AG08395 (cell line): ENCODE measurements at regions not wholly inside any gene's neighbourhood (a gene's known extent, or its start where the extent isn't known, plus 50 kb on each side); places are given as distances from the start of the nearest gene placed in this dataset.

Source experiments
- DNase-seq: peaks from one replicate; pipeline ENCODE4 v3.0.0; 2012; ENCODE audit warnings: mixed read lengths, low spot score

GRCh38 chr5:159536166-159536565 lies 205.9 kb upstream of the IL12B start:
- DNase-seq: no peak

GRCh38 chr5:159536646-159537045 lies 206.4 kb upstream of the IL12B start:
- no peak for DNase-seq

- DNase-seq: no peak
Measured at GRCh38 chr5:159539678-159540077, 209.4 kb upstream of the IL12B start.

GRCh38 chr5:159543326-159543725 lies 213.0 kb upstream of the IL12B start:
- no peak for DNase-seq

- no peak for DNase-seq
Measured at GRCh38 chr5:159545156-159545555, 214.9 kb upstream of the IL12B start.

- no peak for DNase-seq
Measured at GRCh38 chr5:159547466-159548195, 217.3 kb upstream of the IL12B start.

- DNase-seq: no peak
Measured at GRCh38 chr5:159548517-159548916, 218.2 kb upstream of the IL12B start.

- no peak for DNase-seq
Measured at GRCh38 chr5:159549046-159549445, 218.8 kb upstream of the IL12B start.

- no peak for DNase-seq
Measured at GRCh38 chr5:159550951-159551350, 220.7 kb upstream of the IL12B start.

GRCh38 chr5:159552751-159553150 lies 222.5 kb upstream of the IL12B start:
- DNase-seq: peak; percentile 72

- no peak for DNase-seq
Measured at GRCh38 chr5:159553792-159554191, 223.5 kb upstream of the IL12B start.

- DNase-seq: no peak
Measured at GRCh38 chr5:159555084-159555483, 224.8 kb upstream of the IL12B start.

- DNase-seq: no peak
Measured at GRCh38 chr5:159559337-159559736, 229.1 kb upstream of the IL12B start.

- DNase-seq: no peak
Measured at GRCh38 chr5:159560088-159560487, 229.8 kb upstream of the IL12B start.

- DNase-seq: no peak
Measured at GRCh38 chr5:159564031-159564430, 233.7 kb upstream of the IL12B start.

GRCh38 chr5:159566832-159567231 lies 236.5 kb upstream of the IL12B start:
- no peak for DNase-seq

- DNase-seq: no peak
Measured at GRCh38 chr5:159567461-159567860, 237.2 kb upstream of the IL12B start.

- no peak for DNase-seq
Measured at GRCh38 chr5:159571501-159572244, 241.4 kb upstream of the IL12B start.

GRCh38 chr5:159576902-159577301 lies 246.6 kb upstream of the IL12B start:
- DNase-seq: no peak

- DNase-seq: peak; percentile 78
Measured at GRCh38 chr5:159581502-159582249, 251.4 kb upstream of the IL12B start.

- no peak for DNase-seq
Measured at GRCh38 chr5:159582756-159583541, 252.7 kb upstream of the IL12B start.

- DNase-seq: no peak
Measured at GRCh38 chr5:159586921-159587320, 256.6 kb upstream of the IL12B start.
